Mesenchymal stem cell (in vitro differentiated cells and primary cell): ENCODE measurements at regions not wholly inside any gene's neighbourhood (a gene's known extent, or its start where the extent isn't known, plus 50 kb on each side); places are given as distances from the start of the nearest gene placed in this dataset.

Source experiments
- DNase-seq: peaks from one replicate; pipeline ENCODE4 v3.0.0-alpha.2; 2013
- H2AFZ ChIP-seq: one replicate; pipeline ENCODE4 v1.6.1; 2013; ENCODE audit warnings: low read depth, mild to moderate bottlenecking, control low read depth, inconsistent platforms, low read length, moderate library complexity
- H2AK5ac ChIP-seq: 2 replicates; pipeline ENCODE4 v1.6.1; 2013; ENCODE audit warnings: low read length, moderate library complexity, mild to moderate bottlenecking, inconsistent platforms; ENCODE audit not compliant: severe bottlenecking
- H2BK120ac ChIP-seq: one replicate; pipeline ENCODE4 v1.6.1; 2013; ENCODE audit warnings: low read depth, mild to moderate bottlenecking, inconsistent platforms, low read length, moderate library complexity
- H2BK12ac ChIP-seq, 2 experiments: one replicate each; pipeline ENCODE4 v1.6.1; 2013; ENCODE audit warnings: inconsistent platforms in 2 of 2, low read length in 2 of 2, mild to moderate bottlenecking in 2 of 2, moderate library complexity in 2 of 2, control low read depth in 1 of 2
- H2BK15ac ChIP-seq: one replicate; pipeline ENCODE4 v1.6.1; 2013; ENCODE audit warnings: mild to moderate bottlenecking, low read depth, inconsistent platforms; ENCODE audit not compliant: poor library complexity, severe bottlenecking
- H2BK5ac ChIP-seq: 2 replicates; pipeline ENCODE4 v1.6.1; 2013; ENCODE audit warnings: low read depth, mild to moderate bottlenecking, low read length, control low read depth, inconsistent platforms; ENCODE audit not compliant: poor library complexity, severe bottlenecking
- H3K14ac ChIP-seq, 2 experiments: one replicate each; pipeline ENCODE4 v1.6.1; 2013; ENCODE audit warnings: inconsistent platforms in 2 of 2, low read length in 2 of 2, control low read depth in 1 of 2, mild to moderate bottlenecking in 1 of 2, moderate library complexity in 1 of 2
- H3K18ac ChIP-seq, 2 experiments: one replicate each; pipeline ENCODE4 v1.6.1; 2013; ENCODE audit warnings: inconsistent platforms in 2 of 2, low read length in 2 of 2, control low read depth in 1 of 2, low read depth in 1 of 2, mild to moderate bottlenecking in 1 of 2
- H3K23ac ChIP-seq, 2 experiments: one replicate each; pipeline ENCODE4 v1.6.1; 2013; ENCODE audit warnings: inconsistent platforms in 2 of 2, low read length in 2 of 2, mild to moderate bottlenecking in 2 of 2, moderate library complexity in 2 of 2, control low read depth in 1 of 2
- H3K27ac ChIP-seq: 2 replicates; pipeline ENCODE4 v1.5.1; 2013; ENCODE audit warnings: mild to moderate bottlenecking, moderate library complexity, low read length, control low read depth, inconsistent platforms; ENCODE audit not compliant: poor library complexity, severe bottlenecking
- H3K27me3 ChIP-seq, 2 experiments: 2 replicates each; pipeline versions ENCODE4 v1.6.1 to v1.7.0; 2013; ENCODE audit warnings: low read length in 2 of 2, mild to moderate bottlenecking in 2 of 2, moderate library complexity in 2 of 2, control low read depth in 1 of 2, inconsistent platforms in 1 of 2; ENCODE audit not compliant: control insufficient read depth in 1 of 2, insufficient read depth in 1 of 2
- H3K36me3 ChIP-seq, 2 experiments: 2 replicates each; pipeline versions ENCODE4 v1.6.1 to v1.7.0; 2013; ENCODE audit warnings: low read length in 2 of 2, control low read depth in 1 of 2, inconsistent platforms in 1 of 2, low read depth in 1 of 2, mild to moderate bottlenecking in 1 of 2; ENCODE audit not compliant: insufficient read depth in 2 of 2, control insufficient read depth in 1 of 2
- H3K4ac ChIP-seq, 2 experiments: one replicate each; pipeline ENCODE4 v1.6.1; 2013; ENCODE audit warnings: inconsistent platforms in 2 of 2, low read length in 2 of 2, mild to moderate bottlenecking in 2 of 2, moderate library complexity in 2 of 2, control low read depth in 1 of 2, low read depth in 1 of 2
- H3K4me1 ChIP-seq: 2 replicates; pipeline ENCODE4 v1.6.1; 2013; ENCODE audit warnings: low read depth, low read length, control low read depth; ENCODE audit not compliant: control insufficient read depth, insufficient read depth
- H3K4me2 ChIP-seq: 2 replicates; pipeline ENCODE4 v1.6.1; 2013; ENCODE audit warnings: low read length, mild to moderate bottlenecking, inconsistent platforms; ENCODE audit not compliant: poor library complexity, severe bottlenecking
- H3K4me3 ChIP-seq, 2 experiments: 2 replicates each; pipeline versions ENCODE4 v1.5.1 to v1.7.0; 2013; ENCODE audit warnings: low read length in 2 of 2, mild to moderate bottlenecking in 2 of 2, control low read depth in 1 of 2, low read depth in 1 of 2; ENCODE audit not compliant: insufficient read depth in 1 of 2
- H3K79me1 ChIP-seq: replicated peaks from 2 replicates; pipeline ENCODE4 v1.6.1; 2013; ENCODE audit warnings: mild to moderate bottlenecking, control low read depth, low read length, inconsistent platforms; ENCODE audit not compliant: poor library complexity, severe bottlenecking
- H3K9ac ChIP-seq: 2 replicates; pipeline ENCODE4 v1.7.0; 2013; ENCODE audit warnings: mild to moderate bottlenecking, low read length, moderate library complexity
- H3K9me3 ChIP-seq: 2 replicates; pipeline ENCODE4 v1.7.0; 2013; ENCODE audit warnings: mild to moderate bottlenecking, low read length; ENCODE audit not compliant: control insufficient read depth
- H4K8ac ChIP-seq: one replicate; pipeline ENCODE4 v1.6.1; 2013; ENCODE audit warnings: inconsistent platforms, mild to moderate bottlenecking, low read length, moderate library complexity
- H4K91ac ChIP-seq: one replicate; pipeline ENCODE4 v1.6.1; 2013; ENCODE audit warnings: mild to moderate bottlenecking, low read length, inconsistent platforms
- WGBS: methylation state at CpG from one replicate; pipeline ENCODE4 v1.1.7; 2013; ENCODE audit warnings: mixed read lengths; 5-methylcytosine and 5-hydroxymethylcytosine counted together

DNA sequence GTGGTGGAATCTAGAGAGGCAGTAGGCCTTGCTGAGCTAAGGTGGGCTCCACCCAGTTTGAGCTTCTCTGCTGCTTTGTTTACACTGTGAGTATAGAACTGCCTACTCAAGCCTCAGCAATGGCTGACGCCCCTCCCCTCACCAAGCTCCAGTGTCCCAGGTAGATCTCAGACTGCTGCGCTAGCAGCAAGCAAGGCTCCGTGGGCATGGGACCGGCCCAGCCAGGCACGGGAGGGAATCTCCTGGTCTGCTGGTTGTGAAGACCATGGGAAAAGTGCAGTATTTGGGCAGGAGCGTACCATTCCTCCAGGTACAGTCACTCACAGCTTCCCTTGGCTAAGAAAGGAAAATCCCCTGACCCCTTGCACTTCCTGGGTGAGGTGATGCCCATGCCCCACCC is 407.1 kb downstream of the ZPLD1 start:
- H2BK15ac ChIP-seq: no peak overlapping the region
- peaks cover 7% of the 10 kb centered on the region for H3K9me3 ChIP-seq
- no peaks in the 10 kb centered on the region for H3K79me1 ChIP-seq
- H2AFZ ChIP-seq: no peak overlapping the region
- H2BK12ac ChIP-seq: no peak overlapping the region
- no peak overlapping the region for H4K91ac ChIP-seq
- no peak for DNase-seq
- H3K27me3 ChIP-seq: no peaks in the 10 kb centered on the region
- no peak overlapping the region for H2BK120ac ChIP-seq
- H3K27ac ChIP-seq: no peak overlapping the region
- no peaks in the 10 kb centered on the region for H3K4me1 ChIP-seq
- H2BK5ac ChIP-seq: no peak overlapping the region
- no peak overlapping the region for H3K14ac ChIP-seq
- no peak overlapping the region for H3K4ac ChIP-seq
- no peak overlapping the region for H4K8ac ChIP-seq
- no peak overlapping the region for H3K4me3 ChIP-seq
- no peak overlapping the region for H3K23ac ChIP-seq
- H3K18ac ChIP-seq: no peak overlapping the region
- no peak overlapping the region for H3K4me2 ChIP-seq
- WGBS: 83% methylated on average over 5 of the region's 6 CpGs
- no peaks in the 10 kb centered on the region for H3K36me3 ChIP-seq
- no peak overlapping the region for H2AK5ac ChIP-seq
- no peak overlapping the region for H3K9ac ChIP-seq

DNA sequence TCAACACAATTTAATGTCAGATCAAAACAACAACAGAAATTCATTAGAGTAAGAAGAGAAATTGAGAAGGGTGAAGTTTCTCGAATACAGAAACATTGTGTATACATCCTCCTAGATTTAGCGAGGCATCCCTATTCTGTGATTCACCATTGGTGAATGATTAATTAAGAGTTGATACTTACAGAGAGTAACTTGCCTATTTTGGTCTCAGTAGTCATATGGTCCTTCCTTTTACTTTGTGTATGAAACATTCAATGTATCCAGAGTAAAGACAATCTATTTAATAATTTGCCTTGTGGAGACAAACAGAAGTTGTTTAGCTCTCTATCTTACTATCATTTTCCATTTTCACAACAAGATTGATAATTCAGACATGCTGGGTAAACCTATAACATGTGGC is 432.0 kb downstream of the ZPLD1 start:
- H3K79me1 ChIP-seq: no peaks in the 10 kb centered on the region
- no peak for DNase-seq
- no peaks in the 10 kb centered on the region for H3K27me3 ChIP-seq
- no peaks in the 10 kb centered on the region for H3K4me1 ChIP-seq
- no peak overlapping the region for H2AFZ ChIP-seq
- H2AK5ac ChIP-seq: no peak overlapping the region
- H3K18ac ChIP-seq: no peak overlapping the region
- no peak overlapping the region for H2BK15ac ChIP-seq
- H3K4ac ChIP-seq: no peak overlapping the region
- WGBS: no CpG with 5 or more reads among the region's 2 CpGs
- H3K4me2 ChIP-seq: no peak overlapping the region
- no peak overlapping the region for H2BK120ac ChIP-seq
- H4K8ac ChIP-seq: no peak overlapping the region
- H3K27ac ChIP-seq: no peak overlapping the region
- H3K9ac ChIP-seq: no peak overlapping the region
- no peak overlapping the region for H3K4me3 ChIP-seq
- no peak overlapping the region for H3K23ac ChIP-seq
- H3K9me3 ChIP-seq: no peaks in the 10 kb centered on the region
- H3K36me3 ChIP-seq: no peaks in the 10 kb centered on the region
- H2BK12ac ChIP-seq: no peak overlapping the region
- no peak overlapping the region for H2BK5ac ChIP-seq
- H4K91ac ChIP-seq: no peak overlapping the region
- H3K14ac ChIP-seq: no peak overlapping the region

DNA sequence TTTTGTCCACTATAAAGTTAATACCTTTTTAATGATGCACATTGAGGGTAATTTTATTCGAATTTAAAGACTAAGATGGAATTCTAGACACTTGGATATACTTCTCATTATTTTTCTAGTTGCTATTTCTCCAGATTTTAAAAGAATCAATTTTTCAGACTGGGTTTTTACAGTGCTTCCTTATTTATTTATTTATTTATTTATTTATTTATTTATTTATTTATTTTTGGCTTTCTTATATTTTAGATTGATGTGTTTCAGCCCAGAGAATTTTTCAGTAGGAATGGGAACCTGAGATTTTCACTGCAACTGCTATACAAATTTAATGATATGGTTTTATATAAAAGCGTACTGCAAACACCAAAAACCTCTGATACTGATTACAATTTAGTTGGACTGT is 448.7 kb downstream of the ZPLD1 start:
- no peak overlapping the region for H2BK5ac ChIP-seq
- no peak overlapping the region for H3K4me2 ChIP-seq
- H4K91ac ChIP-seq: no peak overlapping the region
- no peak overlapping the region for H2AK5ac ChIP-seq
- no peak overlapping the region for H4K8ac ChIP-seq
- no peak overlapping the region for H3K18ac ChIP-seq
- H3K4me3 ChIP-seq: no peak overlapping the region
- no peak overlapping the region for H2BK12ac ChIP-seq
- no peaks in the 10 kb centered on the region for H3K9me3 ChIP-seq
- no peak overlapping the region for H3K27ac ChIP-seq
- no peak overlapping the region for H2BK120ac ChIP-seq
- H3K4me1 ChIP-seq: no peaks in the 10 kb centered on the region
- no peak overlapping the region for H3K9ac ChIP-seq
- no peak overlapping the region for H3K14ac ChIP-seq
- no peak for DNase-seq
- H3K27me3 ChIP-seq: no peaks in the 10 kb centered on the region
- no peak overlapping the region for H2AFZ ChIP-seq
- H2BK15ac ChIP-seq: no peak overlapping the region
- H3K23ac ChIP-seq: no peak overlapping the region
- no CpG with 5 or more reads among the region's 2 CpGs for WGBS
- no peaks in the 10 kb centered on the region for H3K36me3 ChIP-seq
- no peaks in the 10 kb centered on the region for H3K79me1 ChIP-seq
- H3K4ac ChIP-seq: no peak overlapping the region

DNA sequence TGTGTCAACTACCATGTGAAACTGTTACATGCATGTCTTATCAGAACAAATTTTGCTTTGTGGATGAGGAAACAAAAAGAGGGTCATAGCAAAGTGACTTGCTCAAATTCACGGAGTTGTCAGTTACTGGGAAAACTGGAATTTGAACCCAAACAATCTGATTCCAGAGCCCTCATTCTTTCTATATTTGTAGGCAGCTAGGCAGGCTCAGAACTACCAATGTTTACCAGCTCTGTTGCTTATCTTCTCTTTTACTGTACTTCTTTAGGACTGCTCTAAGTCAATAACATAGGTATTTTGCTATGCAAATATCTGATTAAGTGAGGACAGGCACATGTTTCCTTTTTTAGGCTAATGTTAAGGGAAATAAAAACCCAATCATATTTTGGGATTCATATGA is 450.5 kb downstream of the ZPLD1 start:
- no peaks in the 10 kb centered on the region for H3K36me3 ChIP-seq
- H2AFZ ChIP-seq: no peak overlapping the region
- WGBS: 56% methylated on average over 1 of the region's 1 CpG
- H2BK5ac ChIP-seq: no peak overlapping the region
- H3K79me1 ChIP-seq: no peaks in the 10 kb centered on the region
- no peak overlapping the region for H3K4me3 ChIP-seq
- H3K18ac ChIP-seq: no peak overlapping the region
- no peak overlapping the region for H3K4me2 ChIP-seq
- no peak overlapping the region for H2BK120ac ChIP-seq
- H3K4me1 ChIP-seq: no peaks in the 10 kb centered on the region
- no peak overlapping the region for H3K4ac ChIP-seq
- H3K27me3 ChIP-seq: no peaks in the 10 kb centered on the region
- H3K14ac ChIP-seq: no peak overlapping the region
- no peak overlapping the region for H3K9ac ChIP-seq
- no peak overlapping the region for H4K91ac ChIP-seq
- H3K9me3 ChIP-seq: no peaks in the 10 kb centered on the region
- no peak overlapping the region for H4K8ac ChIP-seq
- DNase-seq: no peak
- H3K23ac ChIP-seq: no peak overlapping the region
- H2BK12ac ChIP-seq: no peak overlapping the region
- no peak overlapping the region for H3K27ac ChIP-seq
- H2BK15ac ChIP-seq: no peak overlapping the region
- no peak overlapping the region for H2AK5ac ChIP-seq
